ENCODE measurements at regions not wholly inside any gene's neighbourhood (a gene's known extent, or its start where the extent isn't known, plus 50 kb on each side); places are given as distances from the start of the nearest gene placed in this dataset.

DNA sequence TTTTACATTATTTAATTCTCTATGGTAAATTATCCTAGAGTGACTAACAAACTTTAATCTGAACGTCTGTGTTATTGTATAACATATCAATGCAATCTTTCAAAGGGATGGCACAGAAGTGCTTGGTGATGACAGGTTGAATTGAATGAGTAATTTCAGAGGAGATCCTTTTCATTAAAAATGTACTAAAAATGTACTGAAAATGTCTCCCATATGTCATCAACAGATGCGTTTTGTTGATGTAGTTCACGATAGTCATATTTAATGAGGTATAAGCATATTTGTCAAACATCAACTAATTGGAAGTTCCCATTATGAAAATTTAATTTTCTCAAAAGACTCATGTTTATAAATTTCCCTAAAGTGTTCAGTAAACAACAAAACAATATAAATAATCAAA lies 1434.7 kb upstream of the PCDH20 start:
- TF ChIP-seq, protein P1, sequence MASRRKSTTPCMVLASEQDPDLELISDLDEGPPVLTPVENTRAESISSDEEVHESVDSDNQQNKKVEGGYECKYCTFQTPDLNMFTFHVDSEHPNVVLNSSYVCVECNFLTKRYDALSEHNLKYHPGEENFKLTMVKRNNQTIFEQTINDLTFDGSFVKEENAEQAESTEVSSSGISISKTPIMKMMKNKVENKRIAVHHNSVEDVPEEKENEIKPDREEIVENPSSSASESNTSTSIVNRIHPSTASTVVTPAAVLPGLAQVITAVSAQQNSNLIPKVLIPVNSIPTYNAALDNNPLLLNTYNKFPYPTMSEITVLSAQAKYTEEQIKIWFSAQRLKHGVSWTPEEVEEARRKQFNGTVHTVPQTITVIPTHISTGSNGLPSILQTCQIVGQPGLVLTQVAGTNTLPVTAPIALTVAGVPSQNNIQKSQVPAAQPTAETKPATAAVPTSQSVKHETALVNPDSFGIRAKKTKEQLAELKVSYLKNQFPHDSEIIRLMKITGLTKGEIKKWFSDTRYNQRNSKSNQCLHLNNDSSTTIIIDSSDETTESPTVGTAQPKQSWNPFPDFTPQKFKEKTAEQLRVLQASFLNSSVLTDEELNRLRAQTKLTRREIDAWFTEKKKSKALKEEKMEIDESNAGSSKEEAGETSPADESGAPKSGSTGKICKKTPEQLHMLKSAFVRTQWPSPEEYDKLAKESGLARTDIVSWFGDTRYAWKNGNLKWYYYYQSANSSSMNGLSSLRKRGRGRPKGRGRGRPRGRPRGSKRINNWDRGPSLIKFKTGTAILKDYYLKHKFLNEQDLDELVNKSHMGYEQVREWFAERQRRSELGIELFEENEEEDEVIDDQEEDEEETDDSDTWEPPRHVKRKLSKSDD (CRISPR knock-in tag; IDR thresholded peaks at IDR 0.05; ENCODE audit: low read depth), result no peak
- TF ChIP-seq HOXA3 (CRISPR knock-in tag; IDR thresholded peaks at IDR 0.05) (no peak), ZMAT3 (CRISPR knock-in tag; conservative IDR thresholded peaks at IDR 0.05) (no peak), POLR2A (IDR thresholded peaks at IDR 0.05; ENCODE audit: insufficient read depth in 1 of 2, low read depth in 2 of 2, low read length in 2 of 2) (no peak), MAFK (conservative IDR thresholded peaks at IDR 0.05 in 1 of 2, IDR thresholded peaks at IDR 0.05 in 1 of 2; ENCODE audit: low read length in 2 of 2) (no peak), ZBTB8A (CRISPR knock-in tag; IDR thresholded peaks at IDR 0.05; ENCODE audit: borderline replicate concordance, low read depth) (no peak), MED1 (CRISPR knock-in tag; IDR thresholded peaks at IDR 0.05) (no peak), MXI1 (IDR thresholded peaks at IDR 0.05; ENCODE audit: borderline replicate concordance, low read depth, low read length) (no peak), POLR2AphosphoS5 (IDR thresholded peaks at IDR 0.05; ENCODE audit: low read depth, low read length) (no peak), GABPA (IDR thresholded peaks at IDR 0.05; ENCODE audit: low read depth, low read length) (no peak), GABPA (CRISPR knock-in tag; IDR thresholded peaks at IDR 0.05; ENCODE audit: low read depth) (no peak)
- TF ChIP-seq, protein P2, sequence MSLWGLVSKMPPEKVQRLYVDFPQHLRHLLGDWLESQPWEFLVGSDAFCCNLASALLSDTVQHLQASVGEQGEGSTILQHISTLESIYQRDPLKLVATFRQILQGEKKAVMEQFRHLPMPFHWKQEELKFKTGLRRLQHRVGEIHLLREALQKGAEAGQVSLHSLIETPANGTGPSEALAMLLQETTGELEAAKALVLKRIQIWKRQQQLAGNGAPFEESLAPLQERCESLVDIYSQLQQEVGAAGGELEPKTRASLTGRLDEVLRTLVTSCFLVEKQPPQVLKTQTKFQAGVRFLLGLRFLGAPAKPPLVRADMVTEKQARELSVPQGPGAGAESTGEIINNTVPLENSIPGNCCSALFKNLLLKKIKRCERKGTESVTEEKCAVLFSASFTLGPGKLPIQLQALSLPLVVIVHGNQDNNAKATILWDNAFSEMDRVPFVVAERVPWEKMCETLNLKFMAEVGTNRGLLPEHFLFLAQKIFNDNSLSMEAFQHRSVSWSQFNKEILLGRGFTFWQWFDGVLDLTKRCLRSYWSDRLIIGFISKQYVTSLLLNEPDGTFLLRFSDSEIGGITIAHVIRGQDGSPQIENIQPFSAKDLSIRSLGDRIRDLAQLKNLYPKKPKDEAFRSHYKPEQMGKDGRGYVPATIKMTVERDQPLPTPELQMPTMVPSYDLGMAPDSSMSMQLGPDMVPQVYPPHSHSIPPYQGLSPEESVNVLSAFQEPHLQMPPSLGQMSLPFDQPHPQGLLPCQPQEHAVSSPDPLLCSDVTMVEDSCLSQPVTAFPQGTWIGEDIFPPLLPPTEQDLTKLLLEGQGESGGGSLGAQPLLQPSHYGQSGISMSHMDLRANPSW (CRISPR knock-in tag; IDR thresholded peaks at IDR 0.05; ENCODE audit: borderline replicate concordance), result no peak
- TF ChIP-seq, protein P3, sequence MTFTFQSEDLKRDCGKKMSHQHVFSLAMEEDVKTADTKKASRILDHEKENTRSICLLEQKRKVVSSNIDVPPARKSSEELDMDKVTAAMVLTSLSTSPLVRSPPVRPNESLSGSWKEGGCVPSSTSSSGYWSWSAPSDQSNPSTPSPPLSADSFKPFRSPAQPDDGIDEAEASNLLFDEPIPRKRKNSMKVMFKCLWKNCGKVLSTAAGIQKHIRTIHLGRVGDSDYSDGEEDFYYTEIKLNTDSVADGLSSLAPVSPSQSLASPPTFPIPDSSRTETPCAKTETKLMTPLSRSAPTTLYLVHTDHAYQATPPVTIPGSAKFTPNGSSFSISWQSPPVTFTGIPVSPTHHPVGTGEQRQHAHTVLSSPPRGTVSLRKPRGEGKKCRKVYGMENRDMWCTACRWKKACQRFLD (CRISPR knock-in tag; IDR thresholded peaks at IDR 0.05; ENCODE audit: borderline replicate concordance), result no peak
- TF ChIP-seq, protein P4, sequence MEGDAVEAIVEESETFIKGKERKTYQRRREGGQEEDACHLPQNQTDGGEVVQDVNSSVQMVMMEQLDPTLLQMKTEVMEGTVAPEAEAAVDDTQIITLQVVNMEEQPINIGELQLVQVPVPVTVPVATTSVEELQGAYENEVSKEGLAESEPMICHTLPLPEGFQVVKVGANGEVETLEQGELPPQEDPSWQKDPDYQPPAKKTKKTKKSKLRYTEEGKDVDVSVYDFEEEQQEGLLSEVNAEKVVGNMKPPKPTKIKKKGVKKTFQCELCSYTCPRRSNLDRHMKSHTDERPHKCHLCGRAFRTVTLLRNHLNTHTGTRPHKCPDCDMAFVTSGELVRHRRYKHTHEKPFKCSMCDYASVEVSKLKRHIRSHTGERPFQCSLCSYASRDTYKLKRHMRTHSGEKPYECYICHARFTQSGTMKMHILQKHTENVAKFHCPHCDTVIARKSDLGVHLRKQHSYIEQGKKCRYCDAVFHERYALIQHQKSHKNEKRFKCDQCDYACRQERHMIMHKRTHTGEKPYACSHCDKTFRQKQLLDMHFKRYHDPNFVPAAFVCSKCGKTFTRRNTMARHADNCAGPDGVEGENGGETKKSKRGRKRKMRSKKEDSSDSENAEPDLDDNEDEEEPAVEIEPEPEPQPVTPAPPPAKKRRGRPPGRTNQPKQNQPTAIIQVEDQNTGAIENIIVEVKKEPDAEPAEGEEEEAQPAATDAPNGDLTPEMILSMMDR (CRISPR knock-in tag; IDR thresholded peaks at IDR 0.05), result no peak
- TF ChIP-seq, protein P5, sequence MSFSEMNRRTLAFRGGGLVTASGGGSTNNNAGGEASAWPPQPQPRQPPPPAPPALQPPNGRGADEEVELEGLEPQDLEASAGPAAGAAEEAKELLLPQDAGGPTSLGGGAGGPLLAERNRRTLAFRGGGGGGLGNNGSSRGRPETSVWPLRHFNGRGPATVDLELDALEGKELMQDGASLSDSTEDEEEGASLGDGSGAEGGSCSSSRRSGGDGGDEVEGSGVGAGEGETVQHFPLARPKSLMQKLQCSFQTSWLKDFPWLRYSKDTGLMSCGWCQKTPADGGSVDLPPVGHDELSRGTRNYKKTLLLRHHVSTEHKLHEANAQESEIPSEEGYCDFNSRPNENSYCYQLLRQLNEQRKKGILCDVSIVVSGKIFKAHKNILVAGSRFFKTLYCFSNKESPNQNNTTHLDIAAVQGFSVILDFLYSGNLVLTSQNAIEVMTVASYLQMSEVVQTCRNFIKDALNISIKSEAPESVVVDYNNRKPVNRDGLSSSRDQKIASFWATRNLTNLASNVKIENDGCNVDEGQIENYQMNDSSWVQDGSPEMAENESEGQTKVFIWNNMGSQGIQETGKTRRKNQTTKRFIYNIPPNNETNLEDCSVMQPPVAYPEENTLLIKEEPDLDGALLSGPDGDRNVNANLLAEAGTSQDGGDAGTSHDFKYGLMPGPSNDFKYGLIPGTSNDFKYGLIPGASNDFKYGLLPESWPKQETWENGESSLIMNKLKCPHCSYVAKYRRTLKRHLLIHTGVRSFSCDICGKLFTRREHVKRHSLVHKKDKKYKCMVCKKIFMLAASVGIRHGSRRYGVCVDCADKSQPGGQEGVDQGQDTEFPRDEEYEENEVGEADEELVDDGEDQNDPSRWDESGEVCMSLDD (CRISPR knock-in tag; IDR thresholded peaks at IDR 0.05; ENCODE audit: borderline replicate concordance), result no peak
